HEK293 (cell line): ENCODE measurements at regions not wholly inside any gene's neighbourhood (a gene's known extent, or its start where the extent isn't known, plus 50 kb on each side); places are given as distances from the start of the nearest gene placed in this dataset.
A peak's percentile ranks its signal among the peaks of the same experiment; 100 is the strongest.

ENCODE experiments used
- GLI4 ChIP-seq: fragments of 450-650 bp; formaldehyde crosslinking; IDR thresholded peaks from 2 replicates; pipeline ENCODE4 v1.5.1; 2016; ENCODE audit warnings: missing biosample characterization, missing genetic modification characterization
- INSM2 ChIP-seq: fragments of 450-650 bp; formaldehyde crosslinking; IDR thresholded peaks from 2 replicates; pipeline ENCODE4 v1.5.1; 2016; ENCODE audit warnings: missing biosample characterization, missing genetic modification characterization
- MEIS1 ChIP-seq: sonication (generic); formaldehyde crosslinking; IDR thresholded peaks from 2 replicates; pipeline ENCODE4 v1.8.1; 2022; ENCODE audit warnings: missing genetic modification reagents, mild to moderate bottlenecking, borderline replicate concordance
- PRDM10 ChIP-seq: fragments of 450-650 bp; formaldehyde crosslinking; IDR thresholded peaks from 2 replicates; pipeline ENCODE4 v1.5.1; 2016; ENCODE audit warnings: missing biosample characterization, missing genetic modification characterization
- ZEB2 ChIP-seq: fragments of 450-650 bp; formaldehyde crosslinking; IDR thresholded peaks from 2 replicates; pipeline ENCODE4 v1.5.1; 2016; ENCODE audit warnings: missing biosample characterization, missing genetic modification characterization
- ZFP3 ChIP-seq: fragments of 450-650 bp; formaldehyde crosslinking; IDR thresholded peaks from 2 replicates; pipeline ENCODE4 v1.5.1; 2016; ENCODE audit warnings: low read depth, missing biosample characterization, missing genetic modification characterization
- ZFP37 ChIP-seq: fragments of 450-650 bp; formaldehyde crosslinking; IDR thresholded peaks from 2 replicates; pipeline ENCODE4 v1.5.1; 2016; ENCODE audit warnings: missing biosample characterization, missing genetic modification characterization
- ZNF175 ChIP-seq: fragments of 450-650 bp; formaldehyde crosslinking; IDR thresholded peaks from 2 replicates; pipeline ENCODE4 v1.5.1; 2016; ENCODE audit warnings: missing biosample characterization, missing genetic modification characterization
- ZNF26 ChIP-seq: fragments of 450-650 bp; formaldehyde crosslinking; IDR thresholded peaks from 2 replicates; pipeline ENCODE4 v1.5.1; 2016; ENCODE audit warnings: missing biosample characterization, missing genetic modification characterization
- ZNF266 ChIP-seq: fragments of 450-650 bp; formaldehyde crosslinking; IDR thresholded peaks from 2 replicates; pipeline ENCODE4 v1.5.1; 2016; ENCODE audit warnings: missing biosample characterization, missing genetic modification characterization, low read depth
- ZNF488 ChIP-seq: fragments of 450-650 bp; formaldehyde crosslinking; IDR thresholded peaks from 2 replicates; pipeline ENCODE4 v1.5.1; 2016; ENCODE audit warnings: missing biosample characterization, missing genetic modification characterization
- ZNF513 ChIP-seq: fragments of 450-650 bp; IDR thresholded peaks from 2 replicates; pipeline ENCODE4 v1.5.1; 2018; ENCODE audit warnings: missing biosample characterization, missing genetic modification characterization
- ZNF555 ChIP-seq: fragments of 450-650 bp; formaldehyde crosslinking; conservative IDR thresholded peaks from 2 replicates; pipeline ENCODE4 v1.5.1; 2017; ENCODE audit warnings: missing biosample characterization, mild to moderate bottlenecking, missing genetic modification characterization, inconsistent platforms
- ZNF561 ChIP-seq: fragments of 450-650 bp; IDR thresholded peaks from 2 replicates; pipeline ENCODE4 v1.5.1; 2018; ENCODE audit warnings: missing biosample characterization, missing genetic modification characterization, borderline replicate concordance
- ZNF660 ChIP-seq: fragments of 450-650 bp; IDR thresholded peaks from 2 replicates; pipeline ENCODE4 v1.5.1; 2018; ENCODE audit warnings: missing biosample characterization, mild to moderate bottlenecking, missing genetic modification characterization
- ZSCAN4 ChIP-seq: fragments of 450-650 bp; formaldehyde crosslinking; IDR thresholded peaks from 2 replicates; pipeline ENCODE4 v1.5.1; 2017; ENCODE audit warnings: missing biosample characterization, missing genetic modification characterization

- no peak for TF ChIP-seq ZNF561
- no peak for TF ChIP-seq ZNF488 (tag by site-specific recombination)
- no peak for TF ChIP-seq INSM2 (tag by site-specific recombination)
- peak; percentile 73; the same call in 1 of the 2 replicates for TF ChIP-seq ZEB2 (tag by site-specific recombination)
- no peak for TF ChIP-seq ZNF555 (tag by site-specific recombination)
- no peak for TF ChIP-seq ZNF175 (tag by site-specific recombination)
- TF ChIP-seq ZNF266 (tag by site-specific recombination), result no peak
- TF ChIP-seq ZFP3 (tag by site-specific recombination), result no peak
- TF ChIP-seq PRDM10 (tag by site-specific recombination), result peak; percentile 56
- no peak for TF ChIP-seq ZNF513 (tag by site-specific recombination)
- TF ChIP-seq ZFP37 (tag by site-specific recombination), result 0 out of 2 replicates have a peak, but pooled peaks have one; percentile 24
- peak; percentile 80 for TF ChIP-seq ZSCAN4
- no peak for TF ChIP-seq GLI4 (tag by site-specific recombination)
- no peak for TF ChIP-seq ZNF26 (tag by site-specific recombination)
- TF ChIP-seq ZNF660 (tag by site-specific recombination), result 0 out of 2 replicates have a peak, but pooled peaks have one; percentile 53
- TF ChIP-seq MEIS1, result no peak
Measured at GRCh38 chr4:24419181-24420034, 164.9 kb downstream of the DHX15 start (continued).
